ENCODE measurements at regions not wholly inside any gene's neighbourhood (a gene's known extent, or its start where the extent isn't known, plus 50 kb on each side); places are given as distances from the start of the nearest gene placed in this dataset.

- no peak for TF ChIP-seq EZH2 (IDR thresholded peaks at IDR 0.05; ENCODE audit: borderline replicate concordance)
- TF ChIP-seq, protein P1, sequence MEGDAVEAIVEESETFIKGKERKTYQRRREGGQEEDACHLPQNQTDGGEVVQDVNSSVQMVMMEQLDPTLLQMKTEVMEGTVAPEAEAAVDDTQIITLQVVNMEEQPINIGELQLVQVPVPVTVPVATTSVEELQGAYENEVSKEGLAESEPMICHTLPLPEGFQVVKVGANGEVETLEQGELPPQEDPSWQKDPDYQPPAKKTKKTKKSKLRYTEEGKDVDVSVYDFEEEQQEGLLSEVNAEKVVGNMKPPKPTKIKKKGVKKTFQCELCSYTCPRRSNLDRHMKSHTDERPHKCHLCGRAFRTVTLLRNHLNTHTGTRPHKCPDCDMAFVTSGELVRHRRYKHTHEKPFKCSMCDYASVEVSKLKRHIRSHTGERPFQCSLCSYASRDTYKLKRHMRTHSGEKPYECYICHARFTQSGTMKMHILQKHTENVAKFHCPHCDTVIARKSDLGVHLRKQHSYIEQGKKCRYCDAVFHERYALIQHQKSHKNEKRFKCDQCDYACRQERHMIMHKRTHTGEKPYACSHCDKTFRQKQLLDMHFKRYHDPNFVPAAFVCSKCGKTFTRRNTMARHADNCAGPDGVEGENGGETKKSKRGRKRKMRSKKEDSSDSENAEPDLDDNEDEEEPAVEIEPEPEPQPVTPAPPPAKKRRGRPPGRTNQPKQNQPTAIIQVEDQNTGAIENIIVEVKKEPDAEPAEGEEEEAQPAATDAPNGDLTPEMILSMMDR (IDR thresholded peaks at IDR 0.05; ENCODE audit: poor library complexity), result no peak
Measured at GRCh38 chr16:55389426-55390073, 65.5 kb downstream of the IRX6 start.

Data from hepatocyte (in vitro differentiated cells).